Breast epithelium (tissue), 3 donors: ENCODE measurements at regions not wholly inside any gene's neighbourhood (a gene's known extent, or its start where the extent isn't known, plus 50 kb on each side); places are given as distances from the start of the nearest gene placed in this dataset.

Experiments
- CTCF ChIP-seq, 3 donors: fragments of 450-650 bp; IDR thresholded peaks; one replicate each; pipeline ENCODE4 v1.5.1; 2016 to 2017; ENCODE audit warnings: antibody characterized with exemption in 3 of 3, mild to moderate bottlenecking in 3 of 3, moderate library complexity in 3 of 3
- POLR2A ChIP-seq: fragments of 450-650 bp; IDR thresholded peaks from one replicate; pipeline ENCODE4 v1.6.1; 2016; ENCODE audit warnings: antibody characterized with exemption, mild to moderate bottlenecking, moderate library complexity

GRCh38 chr3:80676866-80677265 lies 909.1 kb upstream of the ROBO1 start:
- no peak for TF ChIP-seq CTCF (IDR thresholded peaks at IDR 0.05)
- TF ChIP-seq POLR2A: no peak
